Astrocyte of the cerebellum (primary cell): ENCODE measurements at regions not wholly inside any gene's neighbourhood (a gene's known extent, or its start where the extent isn't known, plus 50 kb on each side); places are given as distances from the start of the nearest gene placed in this dataset.
"Not testable (repeated sequence)": the region's sequence is repeated elsewhere in the genome, so short reads cannot be mapped to it uniquely, and the experiment has no call there.

Source experiments
- DNase-seq: peaks from one replicate; pipeline ENCODE4 v3.0.0-alpha.2; 2011; ENCODE audit warnings: low read depth
- H3K4me3 ChIP-seq: 2 replicates; pipeline ENCODE4 v1.5.1; 2011; ENCODE audit warnings: mild to moderate bottlenecking, low read depth, low read length, moderate library complexity
- CTCF ChIP-seq: IDR thresholded peaks from 2 replicates; pipeline ENCODE4 v1.5.1; 2012; ENCODE audit warnings: low read length, low read depth, moderate library complexity, mild to moderate bottlenecking; ENCODE audit errors: missing control alignments
- in situ Hi-C: cut with HindIII; loops from 2 replicates; pipeline ENCODE4 v1.10.0; 2017; ENCODE audit warnings: low sequenced_read_pairs

- H3K4me3 ChIP-seq, in situ Hi-C loops, DNase-seq: not testable (repeated sequence)
Measured at GRCh38 chr14:105687171-105688022, 161.0 kb downstream of the TMEM121 start.

- in situ Hi-C loops, H3K4me3 ChIP-seq, DNase-seq: not testable (repeated sequence)
Measured at GRCh38 chr14:105688023-105688351, 161.6 kb downstream of the TMEM121 start.

GRCh38 chr14:105688664-105689221 is 162.4 kb downstream of the TMEM121 start:
- in situ Hi-C loops, H3K4me3 ChIP-seq, DNase-seq: not testable (repeated sequence)

- no peak overlapping the region for H3K4me3 ChIP-seq
- DNase-seq, result no peak
- no peak for TF ChIP-seq CTCF
- in situ Hi-C loops, result no loop called here
Measured at GRCh38 chr14:105689722-105690121, 163.3 kb downstream of the TMEM121 start.

- no peak for TF ChIP-seq CTCF
- DNase-seq, result no peak
- no peak overlapping the region for H3K4me3 ChIP-seq
- in situ Hi-C loops, result no loop called here
Measured at GRCh38 chr14:105690671-105691070, 164.3 kb downstream of the TMEM121 start.

GRCh38 chr14:105691321-105692109 is 165.1 kb downstream of the TMEM121 start:
- DNase-seq, H3K4me3 ChIP-seq, in situ Hi-C loops: not testable (repeated sequence)

GRCh38 chr14:105692110-105692685 is 165.8 kb downstream of the TMEM121 start:
- DNase-seq, H3K4me3 ChIP-seq, in situ Hi-C loops: not testable (repeated sequence)

- in situ Hi-C loops, result no loop called here
- no peak for TF ChIP-seq CTCF
- no peak overlapping the region for H3K4me3 ChIP-seq
- no peak for DNase-seq
Measured at GRCh38 chr14:105694961-105695360, 168.6 kb downstream of the TMEM121 start.

GRCh38 chr14:105696388-105696787 is 170.0 kb downstream of the TMEM121 start:
- DNase-seq, in situ Hi-C loops, H3K4me3 ChIP-seq: not testable (repeated sequence)

- DNase-seq, in situ Hi-C loops, H3K4me3 ChIP-seq: not testable (repeated sequence)
Measured at GRCh38 chr14:105697414-105697813, 171.0 kb downstream of the TMEM121 start.

- H3K4me3 ChIP-seq, in situ Hi-C loops, DNase-seq: not testable (repeated sequence)
Measured at GRCh38 chr14:105697955-105698354, 171.6 kb downstream of the TMEM121 start.

GRCh38 chr14:105698940-105699556 is 172.7 kb downstream of the TMEM121 start:
- in situ Hi-C loops, H3K4me3 ChIP-seq: not testable (repeated sequence)

GRCh38 chr14:105699706-105700105 is 173.3 kb downstream of the TMEM121 start:
- H3K4me3 ChIP-seq, in situ Hi-C loops, DNase-seq: not testable (repeated sequence)

More at GRCh38 chr14:105698940-105699556, 172.7 kb downstream of the TMEM121 start:
- DNase-seq, result not testable (repeated sequence)
